Endodermal cell (in vitro differentiated cells): ENCODE measurements at regions not wholly inside any gene's neighbourhood (a gene's known extent, or its start where the extent isn't known, plus 50 kb on each side); places are given as distances from the start of the nearest gene placed in this dataset.

Experiments used
- DNase-seq: peaks from one replicate; pipeline ENCODE4 v3.0.0-alpha.2; 2017
- H3K27ac ChIP-seq: 2 replicates; pipeline ENCODE4 v1.5.1; 2013; ENCODE audit warnings: mild to moderate bottlenecking, low read depth, low read length, moderate library complexity
- H3K27me3 ChIP-seq: 2 replicates; pipeline ENCODE4 v1.6.1; 2013; ENCODE audit warnings: mild to moderate bottlenecking, low read length, moderate library complexity; ENCODE audit not compliant: insufficient read depth, control insufficient read depth, poor library complexity, severe bottlenecking
- H3K36me3 ChIP-seq: 2 replicates; pipeline ENCODE4 v1.7.0; 2013; ENCODE audit warnings: mild to moderate bottlenecking, low read length, moderate library complexity; ENCODE audit not compliant: control insufficient read depth, insufficient read depth
- H3K4me1 ChIP-seq: one replicate; pipeline ENCODE4 v1.7.0; 2013; ENCODE audit warnings: low read length; ENCODE audit not compliant: control insufficient read depth, insufficient read depth
- H3K4me3 ChIP-seq: 2 replicates; pipeline ENCODE4 v1.5.1; 2013; ENCODE audit warnings: mild to moderate bottlenecking, low read length, moderate library complexity
- H3K9ac ChIP-seq: 2 replicates; pipeline ENCODE4 v1.6.1; 2013; ENCODE audit warnings: mild to moderate bottlenecking, low read length, moderate library complexity; ENCODE audit not compliant: poor library complexity, severe bottlenecking; ENCODE audit errors: extremely low read depth
- H3K9me3 ChIP-seq: 2 replicates; pipeline ENCODE4 v1.6.1; 2013; ENCODE audit warnings: mild to moderate bottlenecking, low read length, moderate library complexity; ENCODE audit not compliant: control insufficient read depth
- H3K27ac Mint-ChIP-seq: 2 replicates; pipeline ENCODE4 v1.8.0; 2020; ENCODE audit warnings: mixed read lengths
- H3K27me3 Mint-ChIP-seq: 2 replicates; pipeline ENCODE4 v1.8.0; 2021; ENCODE audit warnings: mild to moderate bottlenecking, mixed read lengths; ENCODE audit not compliant: insufficient read depth
- H3K36me3 Mint-ChIP-seq: 2 replicates; pipeline ENCODE4 v1.8.0; 2020; ENCODE audit warnings: low read depth, mixed read lengths
- H3K4me1 Mint-ChIP-seq: 2 replicates; pipeline ENCODE4 v1.8.0; 2020; ENCODE audit warnings: mixed read lengths
- H3K4me3 Mint-ChIP-seq: 2 replicates; pipeline ENCODE4 v1.8.0; 2020; ENCODE audit warnings: mild to moderate bottlenecking, moderate library complexity, mixed read lengths
- H3K9me3 Mint-ChIP-seq: 2 replicates; pipeline ENCODE4 v1.8.0; 2020; ENCODE audit warnings: mild to moderate bottlenecking, mixed read lengths
- WGBS, 2 experiments: methylation state at CpG; one replicate each; pipeline versions ENCODE4 v1.1.5 to v1.1.7; 2013; ENCODE audit warnings: missing lambda C conversion rate in 2 of 2, mixed read lengths in 1 of 2; ENCODE audit not compliant: insufficient coverage in 1 of 2, insufficient read length in 1 of 2; 5-methylcytosine and 5-hydroxymethylcytosine counted together
- TF ChIP-seq, protein P1 (sequence below): fragments of 200-600 bp; sonication (generic); conservative IDR thresholded peaks from 2 replicates; pipeline ENCODE4 v1.5.0; 2021; ENCODE audit warnings: antibody characterized with exemption, mild to moderate bottlenecking

DNA sequence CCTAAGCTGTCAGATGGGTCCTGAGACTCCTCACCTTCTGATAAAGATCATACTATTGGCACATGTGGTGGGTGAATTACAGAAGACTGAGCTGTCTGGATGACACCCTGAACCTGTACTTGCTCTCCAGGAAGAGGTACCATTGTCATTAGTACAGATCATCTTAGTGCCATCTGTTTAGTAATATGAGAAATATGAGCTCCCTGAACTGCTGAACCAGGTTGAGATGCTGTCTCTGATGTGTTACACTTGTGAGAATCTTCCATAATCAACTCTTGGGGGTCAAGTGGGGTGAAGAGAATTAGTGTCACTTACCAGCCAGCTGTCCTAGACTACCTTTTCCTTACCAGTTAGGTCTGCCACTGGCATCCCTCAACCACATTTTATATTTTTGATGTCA is 531.0 kb downstream of the EPHA7 start:
- no peak for DNase-seq
- Mint-ChIP-seq H3K27ac (no peak overlapping the region), H3K27me3 (no peaks in the 10 kb centered on the region), H3K36me3 (no peaks in the 10 kb centered on the region), H3K9me3 (no peaks in the 10 kb centered on the region), H3K4me1 (no peaks in the 10 kb centered on the region), H3K4me3 (no peak overlapping the region)
- no peaks in the 10 kb centered on the region for H3K27me3 ChIP-seq
- no peak overlapping the region for H3K4me3 ChIP-seq
- H3K27ac ChIP-seq, result no peak overlapping the region
- H3K9ac ChIP-seq, result no peak overlapping the region
- no peaks in the 10 kb centered on the region for H3K9me3 ChIP-seq
- no peaks in the 10 kb centered on the region for H3K36me3 ChIP-seq
- TF ChIP-seq, protein P1, sequence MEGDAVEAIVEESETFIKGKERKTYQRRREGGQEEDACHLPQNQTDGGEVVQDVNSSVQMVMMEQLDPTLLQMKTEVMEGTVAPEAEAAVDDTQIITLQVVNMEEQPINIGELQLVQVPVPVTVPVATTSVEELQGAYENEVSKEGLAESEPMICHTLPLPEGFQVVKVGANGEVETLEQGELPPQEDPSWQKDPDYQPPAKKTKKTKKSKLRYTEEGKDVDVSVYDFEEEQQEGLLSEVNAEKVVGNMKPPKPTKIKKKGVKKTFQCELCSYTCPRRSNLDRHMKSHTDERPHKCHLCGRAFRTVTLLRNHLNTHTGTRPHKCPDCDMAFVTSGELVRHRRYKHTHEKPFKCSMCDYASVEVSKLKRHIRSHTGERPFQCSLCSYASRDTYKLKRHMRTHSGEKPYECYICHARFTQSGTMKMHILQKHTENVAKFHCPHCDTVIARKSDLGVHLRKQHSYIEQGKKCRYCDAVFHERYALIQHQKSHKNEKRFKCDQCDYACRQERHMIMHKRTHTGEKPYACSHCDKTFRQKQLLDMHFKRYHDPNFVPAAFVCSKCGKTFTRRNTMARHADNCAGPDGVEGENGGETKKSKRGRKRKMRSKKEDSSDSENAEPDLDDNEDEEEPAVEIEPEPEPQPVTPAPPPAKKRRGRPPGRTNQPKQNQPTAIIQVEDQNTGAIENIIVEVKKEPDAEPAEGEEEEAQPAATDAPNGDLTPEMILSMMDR, result no peak
- no peaks in the 10 kb centered on the region for H3K4me1 ChIP-seq

DNA sequence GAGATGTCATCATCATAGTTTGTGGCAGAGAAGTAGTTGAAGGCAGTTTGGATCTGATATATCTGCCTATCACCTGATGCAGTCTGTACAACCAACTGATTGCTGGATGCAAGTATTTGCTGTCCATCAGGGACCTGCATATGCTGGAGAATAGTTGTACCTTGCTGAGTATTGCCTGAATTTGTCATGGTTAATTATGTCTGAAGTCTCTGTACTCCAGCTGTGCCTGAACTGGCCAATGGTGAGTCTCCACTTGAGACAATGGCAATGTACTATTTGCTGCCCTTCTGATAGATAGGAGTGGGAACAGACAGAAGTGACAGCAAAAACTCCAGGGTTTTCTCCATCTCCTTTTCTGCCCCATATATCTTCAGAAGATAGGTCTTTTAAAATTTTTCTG is 531.5 kb downstream of the EPHA7 start:
- Mint-ChIP-seq H3K36me3 (no peaks in the 10 kb centered on the region), H3K4me1 (no peaks in the 10 kb centered on the region), H3K27ac (no peak overlapping the region), H3K27me3 (no peaks in the 10 kb centered on the region), H3K9me3 (no peaks in the 10 kb centered on the region), H3K4me3 (no peak overlapping the region)
- Histone ChIP-seq H3K36me3 (no peaks in the 10 kb centered on the region), H3K4me1 (no peaks in the 10 kb centered on the region), H3K9ac (no peak overlapping the region), H3K9me3 (no peaks in the 10 kb centered on the region), H3K27ac (no peak overlapping the region), H3K27me3 (no peaks in the 10 kb centered on the region), H3K4me3 (no peak overlapping the region)
- no peak for DNase-seq
- TF ChIP-seq, protein P1, result no peak

DNA sequence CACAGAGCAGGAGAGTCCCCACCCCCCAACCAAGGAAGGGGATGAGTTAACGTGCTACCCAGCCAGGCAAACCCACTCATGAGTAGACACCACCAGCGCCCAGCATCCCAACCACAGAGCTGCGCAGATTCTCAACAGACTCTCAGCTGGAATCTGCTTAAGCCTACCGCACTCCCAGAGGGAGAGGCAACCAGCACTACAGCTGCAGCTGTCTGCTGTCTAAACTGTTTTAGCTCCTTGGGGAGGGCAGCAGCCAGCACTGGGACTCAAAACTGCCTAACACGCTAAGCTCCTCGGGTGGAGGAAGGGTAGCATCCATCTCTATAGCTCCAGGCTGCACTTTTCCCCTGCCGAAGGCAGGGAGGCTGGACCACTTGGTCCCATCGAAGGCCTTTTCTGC is 539.8 kb downstream of the EPHA7 start:
- 97% methylated on average over 5 to 8 of the region's 8 CpGs for WGBS, 2 experiments
- no peak overlapping the region for H3K9ac ChIP-seq
- Mint-ChIP-seq H3K27me3 (no peaks in the 10 kb centered on the region), H3K36me3 (no peaks in the 10 kb centered on the region), H3K27ac (no peak overlapping the region), H3K4me1 (no peaks in the 10 kb centered on the region), H3K9me3 (peaks cover 13% of the 10 kb centered on the region), H3K4me3 (no peak overlapping the region)
- H3K27me3 ChIP-seq, result no peaks in the 10 kb centered on the region
- no peaks in the 10 kb centered on the region for H3K4me1 ChIP-seq
- peaks cover 3% of the 10 kb centered on the region for H3K9me3 ChIP-seq
- H3K4me3 ChIP-seq, result no peak overlapping the region
- no peak overlapping the region for H3K27ac ChIP-seq
- H3K36me3 ChIP-seq, result no peaks in the 10 kb centered on the region
- TF ChIP-seq, protein P1, result no peak
- no peak for DNase-seq
